NT2/D1 (cell line): ENCODE measurements at regions not wholly inside any gene's neighbourhood (a gene's known extent, or its start where the extent isn't known, plus 50 kb on each side); places are given as distances from the start of the nearest gene placed in this dataset.

Source experiments
- SUZ12 ChIP-seq: IDR thresholded peaks from 2 replicates; pipeline ENCODE4 v1.6.1; 2011; ENCODE audit not compliant: insufficient read length, insufficient read depth; ENCODE audit errors: extremely low read depth
- YY1 ChIP-seq: IDR thresholded peaks from 2 replicates; pipeline ENCODE4 v1.6.1; 2011; ENCODE audit not compliant: insufficient read length, insufficient read depth
- ZNF274 ChIP-seq: IDR thresholded peaks from 2 replicates; pipeline ENCODE4 v1.6.1; 2011; ENCODE audit warnings: mild to moderate bottlenecking, low read depth, low read length

DNA sequence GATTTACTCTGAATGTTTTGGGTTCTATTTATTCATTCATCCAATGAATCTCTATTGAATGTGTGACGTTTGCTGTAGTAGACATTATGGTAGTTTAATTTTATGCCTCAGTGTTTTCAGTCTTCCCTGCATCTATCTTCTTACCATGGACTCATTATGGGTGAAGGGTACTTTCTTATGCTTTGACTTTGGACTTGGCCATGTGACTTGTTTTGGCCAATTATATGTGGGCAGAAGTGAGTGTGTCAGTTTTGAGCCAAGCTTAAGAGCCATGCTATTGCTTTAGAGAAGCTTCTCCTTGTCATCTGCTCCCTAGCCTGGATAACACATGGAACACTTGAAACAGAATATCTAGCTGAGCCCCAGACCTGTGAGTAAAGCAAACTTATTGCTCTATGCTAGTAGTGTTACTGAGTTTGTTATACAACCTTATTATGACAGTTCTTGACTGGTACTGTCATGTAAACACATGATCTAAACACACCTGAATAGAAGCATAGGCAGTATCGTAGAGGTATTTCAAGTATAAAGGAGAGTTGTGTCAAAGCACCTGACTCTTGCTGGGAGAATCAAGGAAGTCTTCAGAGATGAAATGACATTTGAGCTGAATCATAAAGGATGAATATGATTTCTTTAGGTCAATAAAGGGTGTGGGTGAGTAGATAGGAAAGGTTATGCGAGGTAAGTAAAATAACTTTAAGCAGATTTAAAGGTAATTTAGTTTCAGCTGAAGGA lies 128.4 kb downstream of the NAA11 start:
- TF ChIP-seq YY1 = no peak
- no peak for TF ChIP-seq SUZ12
- no peak for TF ChIP-seq ZNF274
